ENCODE measurements at regions not wholly inside any gene's neighbourhood (a gene's known extent, or its start where the extent isn't known, plus 50 kb on each side); places are given as distances from the start of the nearest gene placed in this dataset.

- no peaks in the 10 kb centered on the region for H3K4me1 ChIP-seq
- no peak overlapping the region for H3K4me3 ChIP-seq (replicated peaks in 1 of 3)
- intact Hi-C loops (cut with DNase I): no loop called here
- no peak overlapping the region for H3K27ac ChIP-seq
- no peaks in the 10 kb centered on the region for H3K36me3 ChIP-seq
- TF ChIP-seq POLR2A (IDR thresholded peaks at IDR 0.05) (no peak), CTCF (IDR thresholded peaks at IDR 0.05) (no peak)
- 44 to 79% methylated on average over 2 of the region's 2 CpGs for WGBS, 2 donors
- H3K27me3 ChIP-seq: no peaks in the 10 kb centered on the region
- DNase-seq: no peak
- no peaks in the 10 kb centered on the region for H3K9me3 ChIP-seq
These were observed 78.3 kb downstream of the NIBAN1 start for GRCh38 chr1:184896000-184896399.

GRCh38 chr1:184895086-184895485, 79.2 kb downstream of the NIBAN1 start:
- no peak overlapping the region for H3K4me3 ChIP-seq (replicated peaks in 1 of 3)
- H3K27ac ChIP-seq: no peak overlapping the region
- H3K4me1 ChIP-seq: no peaks in the 10 kb centered on the region
- no peaks in the 10 kb centered on the region for H3K27me3 ChIP-seq
- no peak for TF ChIP-seq CTCF (IDR thresholded peaks at IDR 0.05)
- no peaks in the 10 kb centered on the region for H3K9me3 ChIP-seq
- 81 to 87% methylated on average over 2 of the region's 2 CpGs for WGBS, 2 donors
- no peak for DNase-seq
- intact Hi-C loops (cut with DNase I): no loop called here
- H3K36me3 ChIP-seq: no peaks in the 10 kb centered on the region

- intact Hi-C loops (cut with DNase I): no loop called here
- no peaks in the 10 kb centered on the region for H3K9me3 ChIP-seq
- no peak for DNase-seq
- H3K27ac ChIP-seq: no peak overlapping the region
- no peak overlapping the region for H3K4me3 ChIP-seq (replicated peaks in 1 of 3)
- no peaks in the 10 kb centered on the region for H3K27me3 ChIP-seq
- 96 to 100% methylated on average over 2 of the region's 2 CpGs for WGBS, 2 donors
- no peaks in the 10 kb centered on the region for H3K36me3 ChIP-seq
- H3K4me1 ChIP-seq: no peaks in the 10 kb centered on the region
- TF ChIP-seq CTCF (IDR thresholded peaks at IDR 0.05) (no peak), POLR2A (IDR thresholded peaks at IDR 0.05) (no peak)
These were observed 80.6 kb downstream of the NIBAN1 start for GRCh38 chr1:184893695-184894094.

- Histone ChIP-seq H3K4me3 (replicated peaks in 1 of 3) (no peak overlapping the region), H3K9me3 (no peaks in the 10 kb centered on the region), H3K4me1 (no peaks in the 10 kb centered on the region), H3K27ac (no peak overlapping the region), H3K27me3 (no peaks in the 10 kb centered on the region), H3K36me3 (no peaks in the 10 kb centered on the region)
- WGBS, 2 donors: 93 to 94% methylated on average over 4 of the region's 4 CpGs
- DNase-seq: no peak
- intact Hi-C loops (cut with DNase I): no loop called here
- no peak for TF ChIP-seq POLR2A (IDR thresholded peaks at IDR 0.05)
- TF ChIP-seq CTCF (IDR thresholded peaks at IDR 0.05): no peak
These were observed 82.2 kb downstream of the NIBAN1 start for GRCh38 chr1:184892116-184892515.

GRCh38 chr1:184891440-184891839, 82.9 kb downstream of the NIBAN1 start:
- no peak overlapping the region for H3K27ac ChIP-seq
- H3K9me3 ChIP-seq: no peaks in the 10 kb centered on the region
- no peak for TF ChIP-seq POLR2A (IDR thresholded peaks at IDR 0.05)
- H3K36me3 ChIP-seq: no peaks in the 10 kb centered on the region
- H3K4me1 ChIP-seq: no peaks in the 10 kb centered on the region
- DNase-seq: no peak
- no peaks in the 10 kb centered on the region for H3K27me3 ChIP-seq
- H3K4me3 ChIP-seq (replicated peaks in 1 of 3): no peak overlapping the region
- intact Hi-C loops (cut with DNase I): no loop called here

GRCh38 chr1:184890539-184890973, 83.8 kb downstream of the NIBAN1 start:
- no peak for TF ChIP-seq POLR2A (IDR thresholded peaks at IDR 0.05)
- TF ChIP-seq CTCF (IDR thresholded peaks at IDR 0.05): no peak
- Histone ChIP-seq H3K4me3 (replicated peaks in 1 of 3) (no peak overlapping the region), H3K27me3 (no peaks in the 10 kb centered on the region), H3K9me3 (no peaks in the 10 kb centered on the region), H3K4me1 (no peaks in the 10 kb centered on the region), H3K36me3 (no peaks in the 10 kb centered on the region), H3K27ac (no peak overlapping the region)
- 70 to 76% methylated on average over 3 of the region's 3 CpGs for WGBS, 2 donors
- no peak for DNase-seq
- intact Hi-C loops (cut with DNase I): no loop called here

All from thyroid gland (tissue), 4 donors.